ENCODE measurements at regions not wholly inside any gene's neighbourhood (a gene's known extent, or its start where the extent isn't known, plus 50 kb on each side); places are given as distances from the start of the nearest gene placed in this dataset.
"Not testable (repeated sequence)": the region's sequence is repeated elsewhere in the genome, so short reads cannot be mapped to it uniquely, and the experiment has no call there.

DNA sequence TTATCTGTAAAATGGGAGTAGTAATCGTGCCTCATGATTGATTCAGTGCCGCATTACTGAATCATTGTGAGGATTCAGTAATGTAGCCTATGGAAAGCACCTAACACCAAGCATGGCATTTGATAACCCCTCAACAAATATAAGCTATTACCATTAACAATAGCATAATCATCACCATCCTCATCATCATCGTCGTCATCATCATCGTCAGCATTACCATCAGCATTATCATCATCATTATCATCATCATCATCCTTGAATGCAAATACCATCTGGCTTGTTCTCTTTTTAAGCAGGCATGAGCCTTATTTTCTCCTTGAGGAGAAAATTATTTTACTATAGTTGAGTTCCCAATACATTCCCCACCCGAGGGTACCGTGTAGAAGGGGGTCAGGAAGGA is 115.4 kb upstream of the PTPRG start:
- no peak for DNase-seq

DNA sequence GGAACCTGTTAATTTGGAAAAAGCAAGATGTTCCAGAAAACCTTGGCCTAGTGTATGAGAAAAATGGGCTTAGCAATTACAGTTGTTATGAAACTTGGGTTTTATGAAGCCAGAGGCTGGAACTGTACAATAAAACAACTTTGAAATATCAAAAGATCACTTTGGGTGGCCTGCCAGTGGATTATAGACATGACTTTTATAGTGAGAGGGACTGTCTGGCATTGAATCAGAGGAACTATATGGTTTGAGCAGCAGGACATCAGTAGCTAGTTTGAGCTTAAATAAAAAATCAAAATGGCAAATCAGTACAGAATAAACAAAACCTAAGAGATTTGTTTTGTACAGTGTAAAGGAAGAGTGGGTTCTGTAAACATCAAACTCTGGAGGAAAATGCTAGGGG is 115.0 kb upstream of the PTPRG start:
- DNase-seq = no peak

DNA sequence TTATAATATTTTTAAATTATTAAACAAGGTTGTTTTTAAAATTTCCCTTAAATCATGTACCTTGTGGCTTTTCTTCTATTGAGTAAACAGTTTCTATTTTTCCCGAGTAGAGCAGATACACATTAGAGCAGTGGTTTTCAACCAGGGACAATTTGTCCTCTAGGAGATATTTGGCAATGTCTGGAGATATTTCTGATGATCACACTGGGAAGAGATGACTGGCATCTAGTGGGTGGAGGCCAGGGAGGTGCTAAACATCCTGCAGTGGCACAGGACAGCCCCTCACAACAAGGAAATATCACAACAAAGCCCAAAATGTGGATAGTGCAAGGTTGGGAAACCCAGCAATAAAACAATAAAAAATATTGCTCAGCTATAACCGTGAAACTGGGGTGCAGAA is 113.0 kb upstream of the PTPRG start:
- no peak for DNase-seq

DNA sequence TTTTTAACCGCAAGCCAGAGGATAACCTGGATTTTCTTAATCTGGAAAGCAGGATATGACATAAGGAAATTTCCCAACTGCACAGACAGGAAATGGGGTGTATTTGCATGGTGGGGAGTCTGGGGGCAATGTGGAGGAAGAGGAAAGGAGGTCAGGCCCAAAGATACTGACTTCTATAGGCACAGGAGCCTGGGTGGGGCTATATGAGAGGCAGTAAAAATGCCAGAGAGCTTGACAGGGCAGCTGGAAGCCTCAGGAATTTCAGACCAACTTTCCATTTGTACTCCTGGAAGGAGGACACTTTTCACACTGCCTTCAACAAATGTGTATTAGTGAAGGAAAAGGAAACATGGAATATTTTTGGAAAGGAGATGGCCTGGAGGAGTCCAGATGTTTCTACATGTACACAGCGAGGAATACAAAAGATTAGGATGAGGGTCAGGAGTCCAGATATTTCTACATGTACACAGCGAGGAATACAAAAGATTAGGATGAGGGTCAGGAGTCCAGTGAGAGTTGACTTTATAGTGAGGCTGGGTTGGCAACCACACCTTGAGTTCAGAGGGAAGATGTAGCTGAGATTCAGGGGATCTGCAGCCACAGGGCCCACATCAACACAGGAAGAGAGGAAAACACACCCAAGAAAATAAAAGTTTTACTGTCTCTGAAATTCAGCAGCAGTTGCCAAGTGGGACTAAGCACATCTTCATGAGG is 111.9 kb upstream of the PTPRG start:
- no peak for DNase-seq

DNA sequence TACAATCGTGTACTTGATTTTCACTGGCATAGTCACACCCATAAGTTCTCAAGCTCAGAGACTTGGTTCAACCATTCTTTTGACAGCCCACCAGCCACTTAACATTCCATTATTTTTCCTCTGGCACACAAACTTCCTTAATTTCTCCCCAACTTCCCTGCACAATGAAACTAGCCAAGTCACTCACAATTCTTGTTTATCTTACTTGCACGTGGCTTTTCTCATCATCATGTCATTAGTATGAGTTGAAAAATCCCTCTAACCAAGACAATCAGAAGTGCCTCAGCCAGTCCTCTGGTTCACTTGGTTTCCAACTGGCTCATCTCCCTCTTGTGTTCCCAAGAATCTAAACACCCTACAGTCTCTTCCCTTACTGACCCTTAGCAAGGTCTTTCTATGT is 110.5 kb upstream of the PTPRG start:
- no peak for DNase-seq

DNA sequence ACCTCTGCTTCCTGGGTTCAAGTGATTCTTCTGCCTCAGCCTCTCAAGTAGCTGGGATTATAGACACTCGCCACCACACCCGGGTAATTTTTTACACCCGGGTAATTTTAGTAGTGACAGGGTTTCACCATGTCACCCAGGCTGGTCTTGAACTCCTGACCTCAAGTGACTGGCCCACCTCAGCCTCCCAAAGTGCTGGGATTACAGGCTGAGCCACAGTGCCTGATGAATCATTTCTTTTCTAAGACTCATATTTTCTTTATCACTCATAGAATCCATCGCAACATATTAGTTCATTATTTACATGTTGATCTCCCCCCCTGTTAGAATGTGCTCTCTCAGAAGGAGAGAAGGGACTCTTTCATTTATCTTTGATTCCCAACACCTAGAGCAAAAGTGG is 109.5 kb upstream of the PTPRG start:
- no peak for DNase-seq

DNA sequence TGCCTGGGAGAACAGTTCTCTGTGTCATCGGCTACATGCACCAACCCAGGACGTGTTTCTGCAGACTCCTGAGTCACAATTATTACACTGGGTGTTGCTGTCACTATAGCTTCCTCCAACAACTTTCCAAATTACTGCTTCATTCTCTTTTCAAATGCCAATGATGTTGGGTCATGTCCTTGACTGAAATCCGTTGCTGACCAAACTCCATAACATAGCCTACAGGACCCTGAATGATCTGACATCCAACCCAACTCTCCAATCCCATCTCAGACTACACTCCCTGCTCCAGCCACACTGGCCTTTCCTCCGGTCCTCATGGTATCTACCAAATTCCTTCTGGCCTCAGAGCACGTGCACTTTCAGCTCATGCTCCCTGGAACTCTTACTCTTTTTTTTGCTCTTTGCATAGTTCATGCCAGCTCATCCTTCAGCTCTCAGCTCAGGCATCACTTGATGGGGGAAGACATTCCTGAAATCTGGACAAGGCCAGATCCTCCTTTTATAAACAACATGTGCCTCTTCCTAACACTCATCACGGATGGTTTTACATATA is 108.8 kb upstream of the PTPRG start:
- no peak for DNase-seq

DNA sequence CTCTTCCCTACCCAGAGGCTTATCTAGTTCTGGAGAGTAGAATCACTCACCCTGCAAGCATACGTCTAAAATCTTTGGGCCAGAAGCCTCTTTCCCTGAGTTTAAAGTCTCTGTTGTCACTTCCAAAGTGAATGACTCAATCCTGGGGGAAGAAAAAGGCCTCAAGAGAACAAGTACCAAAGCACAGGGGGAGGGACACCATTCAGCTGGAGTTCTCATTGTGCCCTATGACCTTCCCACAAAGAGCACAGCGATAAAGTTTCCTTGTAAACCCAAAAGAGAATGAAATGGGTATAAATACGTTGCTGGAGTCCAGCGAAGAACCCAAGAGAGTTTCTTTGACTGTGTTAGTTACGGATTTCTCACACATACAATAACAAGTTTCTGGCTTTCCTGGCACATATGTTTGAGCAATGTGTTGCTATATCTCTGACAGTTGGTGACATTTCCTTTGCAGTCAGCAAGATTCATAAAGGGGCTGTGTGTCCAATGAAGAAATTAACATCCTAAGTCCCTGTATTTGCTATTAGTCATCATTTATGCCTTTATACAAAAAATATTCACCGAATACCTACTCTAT is 107.3 kb upstream of the PTPRG start:
- DNase-seq = no peak

DNA sequence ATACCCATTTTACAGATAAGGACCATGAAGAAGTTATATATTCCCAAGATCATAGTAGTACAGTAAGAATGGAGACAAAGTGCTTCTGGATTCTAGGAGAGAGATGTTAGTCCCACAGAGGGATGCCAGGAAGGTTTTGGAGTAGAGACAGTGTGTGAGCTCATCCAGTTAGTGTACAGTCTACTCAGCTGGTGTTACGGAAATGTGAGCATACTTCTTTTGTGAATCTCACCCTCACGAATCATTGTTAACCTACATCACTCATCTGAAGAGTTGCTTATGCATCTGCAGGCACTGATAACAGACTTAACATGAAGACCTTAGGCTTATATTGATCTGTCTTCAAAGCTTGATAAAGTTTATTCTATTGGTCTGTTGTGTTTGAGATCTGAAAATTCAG is 106.6 kb upstream of the PTPRG start:
- DNase-seq = no peak

DNA sequence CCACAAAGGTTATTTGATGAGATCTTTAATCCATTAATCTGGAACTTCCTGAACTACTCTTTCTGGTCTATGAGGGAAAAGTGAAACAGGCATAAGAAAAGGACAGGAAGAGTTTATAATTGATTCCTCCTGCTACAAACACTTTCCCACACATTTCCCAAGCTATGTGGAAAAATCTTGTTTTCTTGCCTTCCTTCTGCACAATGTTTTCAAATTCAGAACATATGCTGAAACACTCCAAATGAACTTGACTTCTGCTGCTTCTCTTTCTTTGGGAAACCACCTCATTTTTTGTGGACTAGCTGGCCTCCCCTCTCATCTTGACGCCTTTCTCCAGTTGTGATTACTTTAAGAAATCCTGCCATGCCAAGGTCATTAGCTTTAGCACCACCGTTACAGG is 100.7 kb upstream of the PTPRG start:
- DNase-seq = no peak

DNA sequence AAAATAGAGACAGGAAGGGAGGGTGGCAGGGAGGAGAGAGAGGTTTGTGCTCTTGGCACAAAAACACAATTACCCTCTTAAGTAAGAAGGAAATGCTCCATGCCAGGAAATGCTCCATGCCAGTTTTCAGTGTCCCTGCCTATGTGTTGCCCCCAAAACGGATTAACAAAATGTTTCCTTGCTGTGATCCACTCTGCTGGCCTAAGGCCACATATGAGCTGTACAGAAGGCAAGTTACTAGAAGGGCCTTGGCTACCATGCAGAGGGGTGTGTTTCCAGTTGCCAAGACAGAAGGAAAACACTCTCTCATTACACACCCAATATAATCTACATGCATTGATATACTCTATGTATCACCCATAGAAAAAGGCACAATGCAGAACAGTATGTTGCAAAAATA is 98.2 kb upstream of the PTPRG start:
- no peak for DNase-seq

DNA sequence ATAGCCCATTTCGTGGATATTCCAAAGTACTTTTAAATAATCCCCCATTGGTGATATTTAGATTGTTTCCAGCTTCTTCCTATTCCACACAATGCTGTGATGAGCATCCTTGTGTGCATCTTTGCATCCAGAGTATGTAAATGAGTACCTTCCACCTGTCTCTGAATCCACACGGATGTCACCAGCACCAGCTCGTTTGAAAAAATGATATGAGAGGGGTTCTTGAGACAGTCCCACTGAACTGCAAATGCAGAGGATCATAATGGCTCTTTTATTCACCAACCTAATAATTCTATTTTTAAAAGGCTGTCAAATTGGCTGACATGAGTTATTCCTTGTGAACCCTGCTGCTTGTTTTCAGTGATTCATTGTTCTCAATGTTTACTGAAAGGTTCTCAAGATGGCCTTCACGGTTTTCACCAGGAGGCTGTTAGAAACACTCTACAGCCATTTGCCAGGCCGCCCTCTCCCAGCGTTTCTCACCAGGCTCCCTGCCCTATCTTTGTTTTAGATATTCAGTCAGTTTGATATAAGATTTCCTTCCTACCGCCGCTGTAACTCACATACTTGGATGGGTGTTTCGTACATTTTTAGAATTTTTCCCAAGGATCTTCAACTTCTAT is 96.7 kb upstream of the PTPRG start:
- no peak for DNase-seq

DNA sequence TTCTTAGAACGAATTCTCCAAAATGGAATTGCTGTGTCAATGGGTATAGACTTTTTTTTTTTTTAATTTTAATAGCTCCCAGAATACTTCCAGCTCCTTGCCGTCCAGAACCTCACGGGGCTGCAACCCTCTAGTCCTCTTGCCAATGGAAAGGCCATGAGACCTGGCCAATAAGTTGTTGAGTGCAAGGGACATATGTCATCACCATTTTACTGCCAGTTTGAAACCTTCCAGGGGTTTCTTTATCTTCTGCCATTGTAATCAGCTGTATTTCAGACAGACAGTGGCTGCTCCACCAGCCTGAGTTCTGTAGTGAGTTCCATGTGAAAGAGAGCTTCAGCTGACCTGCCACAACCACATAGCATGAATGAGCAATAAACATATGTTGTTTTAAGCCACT is 95.0 kb upstream of the PTPRG start:
- DNase-seq = no peak

DNA sequence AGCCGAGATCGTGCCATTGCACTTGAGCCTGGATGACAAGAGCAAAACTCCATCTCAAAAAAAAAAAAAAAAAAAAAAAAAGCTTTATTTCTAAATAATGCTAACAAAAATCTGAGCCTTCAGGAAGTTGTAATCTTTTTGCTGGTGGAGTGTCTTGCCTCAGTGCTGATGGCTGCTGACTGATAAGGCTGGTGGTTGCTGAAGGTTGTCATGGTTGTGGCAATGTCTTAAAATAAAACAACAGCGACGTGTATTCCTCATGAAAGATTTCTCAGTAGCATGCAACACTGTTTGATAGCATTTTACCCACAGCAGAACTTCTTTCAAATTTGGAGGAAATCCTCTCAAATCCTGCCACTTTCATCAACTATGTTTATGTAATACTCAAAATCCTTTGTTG is 77.4 kb upstream of the PTPRG start:
- no peak for DNase-seq

DNA sequence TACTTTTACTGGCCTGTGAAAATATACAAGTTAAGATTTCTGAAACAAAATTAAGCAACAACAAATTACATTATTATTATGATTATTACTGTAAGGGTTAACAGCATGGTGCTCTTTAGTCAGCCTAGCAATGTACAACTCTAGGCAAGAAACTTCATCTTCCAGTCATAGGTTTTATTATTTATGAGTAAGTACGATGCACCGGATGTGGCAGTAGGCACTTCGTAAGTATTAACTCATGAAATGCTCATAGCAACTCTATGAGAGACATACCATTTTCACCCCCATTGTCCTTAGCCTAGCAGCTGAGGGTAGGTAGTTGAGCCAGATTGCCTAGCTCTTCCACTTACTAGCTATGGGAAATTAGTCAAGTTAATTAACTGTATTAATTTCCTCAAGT is 68.0 kb upstream of the PTPRG start:
- no peak for DNase-seq

DNA sequence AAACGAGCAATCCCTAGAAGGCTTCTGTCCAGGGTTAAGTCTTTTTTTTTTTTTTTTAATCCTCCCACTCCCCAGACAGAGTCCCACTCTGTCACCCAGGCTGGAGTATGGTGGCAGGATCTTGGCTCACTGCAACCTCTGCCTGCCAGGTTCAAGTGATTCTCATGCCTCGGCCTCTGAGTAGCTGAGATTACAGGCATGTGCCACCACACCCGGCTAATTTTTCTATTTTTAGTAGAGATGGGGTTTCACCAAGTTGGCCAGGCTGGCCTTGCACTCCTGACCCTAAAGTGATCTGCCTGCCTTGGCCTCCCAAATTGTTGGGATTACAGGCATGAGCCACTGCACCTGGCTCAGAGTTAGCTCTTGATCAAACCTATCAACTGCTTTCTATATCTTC is 67.1 kb upstream of the PTPRG start:
- not testable (repeated sequence) for DNase-seq

DNA sequence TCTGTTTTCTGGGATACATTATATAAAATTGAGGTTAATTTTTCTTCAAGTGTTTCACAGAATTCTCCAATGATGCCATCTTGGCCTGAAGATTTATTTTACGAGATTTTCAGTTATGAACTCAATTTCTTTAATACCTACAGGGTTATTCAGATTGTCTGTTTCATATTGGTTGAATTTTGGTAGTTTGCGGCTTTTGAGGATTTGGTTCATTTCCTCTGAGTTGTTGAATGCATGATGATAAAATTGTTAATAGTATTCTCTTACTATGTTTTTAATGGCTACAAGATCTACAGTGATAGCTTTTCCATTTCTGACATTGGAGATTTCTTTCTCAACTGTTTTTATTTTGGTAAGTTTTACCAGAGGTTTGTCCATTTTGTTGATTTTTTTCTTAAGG is 63.9 kb upstream of the PTPRG start:
- DNase-seq = no peak

DNA sequence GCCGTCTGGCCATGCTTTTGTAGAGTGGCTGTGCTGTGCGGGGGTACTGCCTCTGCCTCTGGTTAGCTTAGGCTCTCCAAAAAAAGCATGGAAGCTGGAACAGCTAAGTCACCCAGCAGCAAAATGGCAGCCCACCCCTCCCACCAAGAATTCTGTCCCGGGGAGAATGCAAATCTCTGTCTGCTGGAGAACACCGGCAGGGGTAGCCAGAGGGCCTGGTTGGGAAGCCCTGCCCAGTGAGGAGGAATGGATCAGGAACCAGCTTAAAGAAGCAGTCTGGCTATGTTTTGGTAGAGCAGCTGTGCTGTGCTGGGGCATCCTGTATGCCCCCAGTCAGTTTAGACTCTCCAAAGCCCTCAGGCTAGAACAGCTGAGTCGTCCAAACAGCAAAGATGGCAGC is 56.2 kb upstream of the PTPRG start:
- DNase-seq = no peak

DNA sequence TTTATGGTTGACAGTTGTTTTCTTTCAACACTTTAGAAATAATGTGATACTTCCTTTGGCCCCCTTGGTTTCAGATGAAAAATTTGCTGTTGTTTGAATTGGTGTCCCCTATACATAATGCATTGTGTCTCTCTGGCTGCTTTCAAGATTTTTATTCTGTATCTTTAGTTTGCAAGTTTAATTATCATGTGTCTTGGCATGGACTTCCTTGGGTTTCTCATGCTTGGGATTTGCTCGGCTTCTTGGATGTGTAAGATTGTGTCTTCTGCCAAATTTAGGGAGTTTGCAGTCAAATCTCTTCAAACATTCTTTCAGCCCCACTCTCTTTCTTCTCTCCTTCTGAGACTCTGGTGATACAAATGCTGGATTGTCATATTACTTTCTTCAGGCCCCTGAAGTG is 53.4 kb upstream of the PTPRG start:
- no peak for DNase-seq

Data from NCI-H526 (cell line).